ENCODE measurements at regions not wholly inside any gene's neighbourhood (a gene's known extent, or its start where the extent isn't known, plus 50 kb on each side); places are given as distances from the start of the nearest gene placed in this dataset.
"Not testable (repeated sequence)": the region's sequence is repeated elsewhere in the genome, so short reads cannot be mapped to it uniquely, and the experiment has no call there.

GRCh38 chr15:32536507-32537172 lies 56.6 kb upstream of the GOLGA8N start:
- DNase-seq (ENCODE audit: low read depth in 1 of 2, low spot score in 1 of 2), result peak in 1 of 2 experiments; percentile 25
- in situ Hi-C loops (cut with HindIII; ENCODE audit: low pct_unique_long_range_greater_than_20kb, low sequenced_read_pairs), result not testable (repeated sequence)

DNA sequence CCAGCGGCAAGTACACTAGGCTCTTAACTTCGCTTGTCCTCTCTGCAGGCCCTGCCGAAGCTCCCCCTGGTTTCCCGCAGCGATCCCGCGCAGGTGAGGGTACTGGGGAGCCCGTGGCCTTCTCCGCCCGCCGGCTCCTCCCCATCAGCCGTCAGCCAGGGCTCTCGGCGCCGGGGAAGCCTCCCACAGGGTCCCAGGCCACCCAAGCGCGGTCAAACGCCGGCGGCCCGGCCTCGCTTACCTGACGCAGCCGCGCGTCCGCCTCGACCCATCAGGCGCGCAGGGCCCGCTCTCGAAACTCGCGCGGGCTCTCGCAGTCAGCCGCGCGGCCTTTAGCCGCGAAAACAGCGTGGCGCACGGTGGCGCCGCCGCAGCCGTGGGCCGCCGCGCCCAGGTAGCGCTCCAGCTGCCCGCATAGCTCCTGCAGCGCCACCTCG lies 57.2 kb upstream of the GOLGA8N start:
- DNase-seq (ENCODE audit: low read depth in 1 of 2, low spot score in 1 of 2); in situ Hi-C loops (cut with HindIII; ENCODE audit: low pct_unique_long_range_greater_than_20kb, low sequenced_read_pairs): not testable (repeated sequence)

DNA sequence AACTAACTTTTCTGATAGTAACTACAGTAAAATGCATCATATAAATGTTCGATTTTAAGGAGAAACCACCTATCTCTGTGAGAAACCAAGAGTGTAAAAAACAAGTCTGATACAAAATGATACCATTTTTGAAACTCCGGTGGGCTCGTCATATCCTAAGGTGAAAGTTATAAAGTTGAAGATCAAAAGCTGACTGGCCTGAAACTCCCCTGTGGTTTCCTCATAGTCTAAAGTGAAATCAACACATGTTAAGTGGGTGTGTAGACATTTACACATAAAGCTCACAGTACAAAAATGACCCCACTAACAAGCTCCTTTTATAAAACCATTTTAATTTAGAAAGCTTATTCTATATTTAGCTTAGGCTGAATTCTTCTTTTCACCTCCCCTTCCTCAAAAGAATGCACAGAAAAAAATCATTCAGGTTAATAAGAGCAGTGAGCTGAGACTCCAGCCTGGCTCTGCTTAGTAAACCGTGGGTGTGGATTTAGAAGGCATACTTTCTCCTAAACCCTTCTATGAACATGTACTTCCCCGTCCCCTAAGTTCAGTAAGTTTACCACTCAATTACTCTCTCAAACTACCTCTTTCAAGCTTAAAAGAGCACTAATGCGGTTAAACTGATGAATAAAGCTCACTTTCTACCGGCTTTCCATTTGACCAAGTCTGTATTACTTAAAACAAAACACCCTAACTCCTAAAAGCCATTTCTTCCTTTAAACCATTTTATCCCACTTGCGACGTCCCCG lies 57.9 kb upstream of the GOLGA8N start:
- DNase-seq (ENCODE audit: low read depth in 1 of 2, low spot score in 1 of 2); in situ Hi-C loops (cut with HindIII; ENCODE audit: low pct_unique_long_range_greater_than_20kb, low sequenced_read_pairs): not testable (repeated sequence)

GRCh38 chr15:32522900-32523299 lies 67.5 kb upstream of the GOLGA8O start:
- DNase-seq (ENCODE audit: low read depth in 1 of 2, low spot score in 1 of 2); in situ Hi-C loops (cut with HindIII; ENCODE audit: low pct_unique_long_range_greater_than_20kb, low sequenced_read_pairs): not testable (repeated sequence)

GRCh38 chr15:32522421-32522820 lies 67.0 kb upstream of the GOLGA8O start:
- in situ Hi-C loops (cut with HindIII; ENCODE audit: low pct_unique_long_range_greater_than_20kb, low sequenced_read_pairs); DNase-seq (ENCODE audit: low read depth in 1 of 2, low spot score in 1 of 2): not testable (repeated sequence)

- in situ Hi-C loops (cut with HindIII; ENCODE audit: low pct_unique_long_range_greater_than_20kb, low sequenced_read_pairs); DNase-seq (ENCODE audit: low read depth in 1 of 2, low spot score in 1 of 2): not testable (repeated sequence)
Measured at GRCh38 chr15:32518976-32519375, 63.5 kb upstream of the GOLGA8O start.

- in situ Hi-C loops (cut with HindIII; ENCODE audit: low pct_unique_long_range_greater_than_20kb, low sequenced_read_pairs); DNase-seq (ENCODE audit: low read depth in 1 of 2, low spot score in 1 of 2): not testable (repeated sequence)
Measured at GRCh38 chr15:32518013-32518412, 62.6 kb upstream of the GOLGA8O start.

DNA sequence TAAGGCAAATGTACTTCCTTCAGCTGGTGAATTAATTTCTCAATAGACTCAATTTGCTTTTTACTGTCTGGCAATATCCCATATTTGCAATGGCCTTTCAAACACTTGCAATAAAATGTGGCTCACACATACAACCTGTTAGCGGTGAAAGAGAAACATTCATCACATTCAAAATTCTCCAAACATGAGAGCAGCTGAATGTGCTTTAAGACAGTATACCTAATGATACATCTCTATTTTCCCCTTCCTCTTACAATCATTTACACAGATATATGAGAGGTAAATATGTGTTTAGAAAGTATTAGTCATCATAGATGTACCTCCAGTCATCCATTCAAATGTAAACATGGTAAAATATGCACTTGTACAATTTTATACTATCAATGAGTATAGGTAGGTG lies 61.5 kb upstream of the GOLGA8O start:
- in situ Hi-C loops (cut with HindIII; ENCODE audit: low pct_unique_long_range_greater_than_20kb, low sequenced_read_pairs); DNase-seq (ENCODE audit: low read depth in 1 of 2, low spot score in 1 of 2): not testable (repeated sequence)

DNA sequence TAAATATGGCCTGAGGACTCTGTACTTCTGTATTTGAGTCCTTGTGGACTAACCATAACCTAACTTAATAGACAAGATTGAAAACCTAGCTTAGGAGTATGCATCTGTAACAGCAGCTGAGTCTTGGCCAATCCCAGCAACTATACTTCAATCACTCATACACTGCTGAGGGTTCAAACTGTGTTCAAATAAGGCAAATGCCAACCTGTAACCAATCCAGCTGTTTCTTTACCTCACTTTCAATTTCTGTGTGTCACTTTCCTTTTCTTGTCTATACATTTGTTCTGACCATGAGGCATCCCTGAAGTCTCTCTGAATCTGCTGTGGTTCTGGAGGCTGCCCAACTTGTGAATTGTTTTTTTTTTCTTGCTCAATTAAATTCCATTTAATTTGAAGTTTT lies 57.9 kb upstream of the GOLGA8O start:
- DNase-seq (ENCODE audit: low read depth in 1 of 2, low spot score in 1 of 2); in situ Hi-C loops (cut with HindIII; ENCODE audit: low pct_unique_long_range_greater_than_20kb, low sequenced_read_pairs): not testable (repeated sequence)

- DNase-seq (ENCODE audit: low read depth in 1 of 2, low spot score in 1 of 2); in situ Hi-C loops (cut with HindIII; ENCODE audit: low pct_unique_long_range_greater_than_20kb, low sequenced_read_pairs): not testable (repeated sequence)
Measured at GRCh38 chr15:32510027-32510426, 54.6 kb upstream of the GOLGA8O start.

GRCh38 chr15:32508081-32508480 lies 52.6 kb upstream of the GOLGA8O start:
- in situ Hi-C loops (cut with HindIII; ENCODE audit: low pct_unique_long_range_greater_than_20kb, low sequenced_read_pairs); DNase-seq (ENCODE audit: low read depth in 1 of 2, low spot score in 1 of 2): not testable (repeated sequence)

DNA sequence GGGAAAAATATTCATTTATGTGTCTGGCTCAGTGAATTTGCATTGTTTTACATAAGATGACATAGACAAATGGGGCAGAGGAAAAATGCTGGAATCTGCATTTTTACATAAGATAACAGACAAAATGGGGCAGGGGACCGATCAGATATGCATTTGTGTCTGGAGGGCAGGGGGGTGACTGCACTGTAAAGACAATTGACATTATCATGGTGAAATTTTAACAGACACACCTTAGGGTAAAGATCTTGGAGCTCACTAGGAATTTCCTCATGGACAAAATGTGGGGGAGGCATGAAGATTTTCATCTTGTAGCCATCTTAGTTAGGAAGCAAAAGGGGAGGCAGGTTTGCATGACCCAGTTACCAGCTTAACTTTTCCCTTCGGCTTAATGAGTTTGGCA lies 51.4 kb upstream of the GOLGA8O start:
- DNase-seq (ENCODE audit: low read depth in 1 of 2, low spot score in 1 of 2); in situ Hi-C loops (cut with HindIII; ENCODE audit: low pct_unique_long_range_greater_than_20kb, low sequenced_read_pairs): not testable (repeated sequence)

DNA sequence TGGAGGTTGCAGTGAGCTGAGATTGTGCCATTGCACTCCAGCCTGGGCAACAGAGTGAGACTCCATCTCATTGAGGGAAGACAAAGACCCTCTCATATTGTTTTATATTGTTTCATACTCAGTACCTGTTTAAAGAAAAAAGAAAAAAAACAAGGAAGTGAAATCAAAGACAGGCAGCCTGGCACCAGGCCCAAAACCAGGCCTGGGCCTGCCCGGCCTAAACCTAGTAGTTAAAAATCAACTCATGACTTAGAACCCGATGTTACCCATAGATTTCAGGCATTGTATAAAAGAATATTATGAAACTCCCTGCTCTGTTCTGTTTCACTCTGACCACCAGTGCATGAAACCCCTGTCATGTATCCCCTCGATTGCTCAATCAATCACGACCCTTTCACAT lies 50.2 kb upstream of the GOLGA8O start:
- DNase-seq (ENCODE audit: low read depth in 1 of 2, low spot score in 1 of 2); in situ Hi-C loops (cut with HindIII; ENCODE audit: low pct_unique_long_range_greater_than_20kb, low sequenced_read_pairs): not testable (repeated sequence)

Measured in T47D (cell line).